Fibroblast of mammary gland (primary cell): ENCODE measurements at regions not wholly inside any gene's neighbourhood (a gene's known extent, or its start where the extent isn't known, plus 50 kb on each side); places are given as distances from the start of the nearest gene placed in this dataset.
A peak's percentile ranks its signal among the peaks of the same experiment; 100 is the strongest.

Experiments
- DNase-seq: peaks from one replicate; pipeline ENCODE4 v3.0.0-alpha.2; 2010; ENCODE audit warnings: low read depth
- H3K4me3 ChIP-seq: 2 replicates; pipeline ENCODE4 v1.5.1; 2011; ENCODE audit warnings: low read depth, mild to moderate bottlenecking, low read length, moderate library complexity; ENCODE audit not compliant: control insufficient read depth
- CTCF ChIP-seq: conservative IDR thresholded peaks from 2 replicates; pipeline ENCODE4 v1.5.1; 2011; ENCODE audit warnings: low read depth, low read length, inconsistent platforms; ENCODE audit not compliant: control insufficient read depth, insufficient read depth

- no peak overlapping the region for H3K4me3 ChIP-seq
- no peak for TF ChIP-seq CTCF
- DNase-seq, result peak; percentile 11
These were observed 60.4 kb upstream of the CMKLR1 start for GRCh38 chr12:108399514-108399913.

- no peak for TF ChIP-seq CTCF
- no peak overlapping the region for H3K4me3 ChIP-seq
- peak; percentile 27 for DNase-seq
These were observed 55.1 kb upstream of the CMKLR1 start for GRCh38 chr12:108394196-108394595.

DNA sequence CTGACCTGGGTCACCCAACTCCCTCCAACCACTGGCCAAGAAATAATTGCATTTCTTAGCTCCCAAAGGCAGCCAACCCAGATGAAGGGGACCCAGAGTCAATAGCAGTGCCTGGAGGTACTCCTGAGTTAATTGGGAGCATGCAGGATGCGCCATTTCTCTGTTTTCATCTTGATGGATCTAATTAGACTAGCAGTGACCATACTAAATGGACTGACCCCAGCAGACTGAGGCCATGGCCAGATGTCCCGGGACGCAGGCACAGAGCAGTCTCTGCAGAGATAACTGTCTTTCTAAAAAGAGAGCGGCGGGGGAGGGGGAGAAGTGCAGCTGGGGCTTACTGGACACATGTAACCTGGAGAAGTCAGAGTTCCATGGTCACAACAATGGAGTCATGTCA, 53.2 kb upstream of the CMKLR1 start:
- no peak overlapping the region for H3K4me3 ChIP-seq
- no peak for TF ChIP-seq CTCF
- no peak for DNase-seq

GRCh38 chr12:108390495-108391203, 51.5 kb upstream of the CMKLR1 start:
- DNase-seq, result no peak
- no peak for TF ChIP-seq CTCF

GRCh38 chr12:108389544-108389943, 50.4 kb upstream of the CMKLR1 start:
- no peak overlapping the region for H3K4me3 ChIP-seq
- no peak for DNase-seq
- TF ChIP-seq CTCF, result no peak

More at GRCh38 chr12:108390495-108391203, 51.5 kb upstream of the CMKLR1 start:
- no peak overlapping the region for H3K4me3 ChIP-seq
